PFSK-1 (cell line): ENCODE measurements at regions not wholly inside any gene's neighbourhood (a gene's known extent, or its start where the extent isn't known, plus 50 kb on each side); places are given as distances from the start of the nearest gene placed in this dataset.

ENCODE experiments used
- POLR2AphosphoS5 ChIP-seq: IDR thresholded peaks from 2 replicates; pipeline ENCODE4 v1.6.1; 2012; ENCODE audit warnings: low read depth, mild to moderate bottlenecking, control low read depth, low read length, moderate library complexity
- REST ChIP-seq, 2 experiments: IDR thresholded peaks; 2 replicates each; pipeline versions ENCODE4 v1.6.1 to v1.8.0; 2011 to 2012; ENCODE audit warnings: low read depth in 2 of 2, low read length in 2 of 2, control low read depth in 1 of 2, inconsistent platforms in 1 of 2, mild to moderate bottlenecking in 1 of 2, moderate library complexity in 1 of 2; ENCODE audit not compliant: insufficient read depth in 1 of 2
- SIN3A ChIP-seq: IDR thresholded peaks from 2 replicates; pipeline ENCODE4 v1.6.1; 2012; ENCODE audit warnings: mild to moderate bottlenecking, low read length, moderate library complexity, borderline replicate concordance; ENCODE audit not compliant: insufficient read depth
- TAF1 ChIP-seq: IDR thresholded peaks from 2 replicates; pipeline ENCODE4 v1.6.1; 2012; ENCODE audit warnings: low read length, control low read depth, borderline replicate concordance; ENCODE audit not compliant: insufficient read depth

- TF ChIP-seq REST (IDR thresholded peaks at IDR 0.05; ENCODE audit: insufficient read depth in 1 of 2, low read depth in 2 of 2, low read length in 2 of 2) (no peak), POLR2AphosphoS5 (no peak), TAF1 (no peak), SIN3A (no peak)
These were observed 136.8 kb upstream of the LPCAT1 start for GRCh38 chr5:1660511-1660910.
